ENCODE measurements at regions not wholly inside any gene's neighbourhood (a gene's known extent, or its start where the extent isn't known, plus 50 kb on each side); places are given as distances from the start of the nearest gene placed in this dataset.

- TF ChIP-seq ZBTB26 (CRISPR knock-in tag; IDR thresholded peaks at IDR 0.05; ENCODE audit: borderline replicate concordance): no peak
- TF ChIP-seq ASH2L (IDR thresholded peaks at IDR 0.05; ENCODE audit: insufficient read length, low read depth, low read length): no peak
- TF ChIP-seq ZNF777 (CRISPR knock-in tag; IDR thresholded peaks at IDR 0.05): no peak
- TF ChIP-seq XBP1 (CRISPR knock-in tag; IDR thresholded peaks at IDR 0.05): no peak
These were observed 142.8 kb upstream of the EGR2 start (continued) for GRCh38 chr10:62958980-62959379.

GRCh38 chr10:62946278-62946677 is 130.1 kb upstream of the EGR2 start:
- no TSS peak for BruUV-seq (replicated peaks)
- intact Hi-C loops (cut with micrococcal nuclease; ENCODE audit: unreplicated experiment) (no loop called here), in situ Hi-C loops (cut with HindIII; ENCODE audit: extremely low pct_ligation_motif_present, low pct_unique_long_range_greater_than_20kb) (no loop called here)
- Histone ChIP-seq H3K4me3 (replicated peaks in 1 of 3; ENCODE audit: insufficient read depth in 1 of 3, low read depth in 2 of 3, low read length in 3 of 3) (no peak overlapping the region), H3K79me2 (ENCODE audit: insufficient read depth, low read length) (no peaks in the 10 kb centered on the region), H3K9me3 (ENCODE audit: low read length) (peaks cover 4% of the 10 kb centered on the region; the same call in 1 of the 2 replicates), H3K4me1 (ENCODE audit: insufficient read depth, low read length) (no peaks in the 10 kb centered on the region), H3K27me3 (ENCODE audit: control insufficient read depth in 1 of 2, insufficient read depth in 2 of 2, low read length in 2 of 2) (no peaks in the 10 kb centered on the region), H3K9ac (ENCODE audit: insufficient read depth, low read depth, low read length) (no peak overlapping the region), H4K20me1 (ENCODE audit: insufficient read depth, low read length) (no peaks in the 10 kb centered on the region), H3K27ac (ENCODE audit: extremely low read length, insufficient read depth, low read length) (no peak overlapping the region), H2AFZ (ENCODE audit: low read length) (no peak overlapping the region), H3K36me3 (replicated peaks in 1 of 2; ENCODE audit: control insufficient read depth in 1 of 2, insufficient read depth in 2 of 2, low read length in 2 of 2) (no peaks in the 10 kb centered on the region), H3K4me2 (ENCODE audit: low read depth, low read length) (no peak overlapping the region)
- ATAC-seq (no peak), DNase-seq (ENCODE audit: low spot score) (no peak), FAIRE-seq (no peak)
- POLR2A ChIA-PET: no interaction called here
- TF ChIP-seq HNRNPL (IDR thresholded peaks at IDR 0.05; ENCODE audit: low read depth, low read length) (no peak), PHF21A (CRISPR knock-in tag; IDR thresholded peaks at IDR 0.05) (no peak), ZNF569 (CRISPR knock-in tag; IDR thresholded peaks at IDR 0.05; ENCODE audit: borderline replicate concordance) (no peak)
- TF ChIP-seq, protein P1, sequence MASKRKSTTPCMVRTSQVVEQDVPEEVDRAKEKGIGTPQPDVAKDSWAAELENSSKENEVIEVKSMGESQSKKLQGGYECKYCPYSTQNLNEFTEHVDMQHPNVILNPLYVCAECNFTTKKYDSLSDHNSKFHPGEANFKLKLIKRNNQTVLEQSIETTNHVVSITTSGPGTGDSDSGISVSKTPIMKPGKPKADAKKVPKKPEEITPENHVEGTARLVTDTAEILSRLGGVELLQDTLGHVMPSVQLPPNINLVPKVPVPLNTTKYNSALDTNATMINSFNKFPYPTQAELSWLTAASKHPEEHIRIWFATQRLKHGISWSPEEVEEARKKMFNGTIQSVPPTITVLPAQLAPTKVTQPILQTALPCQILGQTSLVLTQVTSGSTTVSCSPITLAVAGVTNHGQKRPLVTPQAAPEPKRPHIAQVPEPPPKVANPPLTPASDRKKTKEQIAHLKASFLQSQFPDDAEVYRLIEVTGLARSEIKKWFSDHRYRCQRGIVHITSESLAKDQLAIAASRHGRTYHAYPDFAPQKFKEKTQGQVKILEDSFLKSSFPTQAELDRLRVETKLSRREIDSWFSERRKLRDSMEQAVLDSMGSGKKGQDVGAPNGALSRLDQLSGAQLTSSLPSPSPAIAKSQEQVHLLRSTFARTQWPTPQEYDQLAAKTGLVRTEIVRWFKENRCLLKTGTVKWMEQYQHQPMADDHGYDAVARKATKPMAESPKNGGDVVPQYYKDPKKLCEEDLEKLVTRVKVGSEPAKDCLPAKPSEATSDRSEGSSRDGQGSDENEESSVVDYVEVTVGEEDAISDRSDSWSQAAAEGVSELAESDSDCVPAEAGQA (IDR thresholded peaks at IDR 0.05; ENCODE audit: low read depth): no peak
- TF ChIP-seq, protein P1 (CRISPR knock-in tag; IDR thresholded peaks at IDR 0.05; ENCODE audit: borderline replicate concordance): no peak
- 20% methylated on average over 3 of the region's 3 CpGs for WGBS (ENCODE audit: low lambda C conversion rate)
- CTCF ChIA-PET (ENCODE audit: low intra/inter-chr PET ratio, low total read pairs): no interaction called here
